GM12878 (cell line): ENCODE measurements at regions not wholly inside any gene's neighbourhood (a gene's known extent, or its start where the extent isn't known, plus 50 kb on each side); places are given as distances from the start of the nearest gene placed in this dataset.
A peak's percentile ranks its signal among the peaks of the same experiment; 100 is the strongest.

ENCODE experiments used
- ATAC-seq: fragments of 200-7000 bp; cut with Tn5 transposase; 3 replicates; pipeline ENCODE4 v1.9.1; 2020; ENCODE audit warnings: mild to moderate bottlenecking, moderate library complexity
- BruUV-seq: library from RNA; stranded (reverse); fragments of 400-500 nt; replicated peaks from 2 replicates; lab custom pipeline; 2021; lab: Mats Ljungman, UMichigan
- CTCF ChIA-PET: fragments of 300-600 bp; sonication (Branson Sonifier 250); formaldehyde crosslinking; extraction: SDS; loops from one replicate; lab custom pipeline; 2021; ENCODE audit warnings: inconsistent platforms; lab: Yijun Ruan, JAX
- POLR2A ChIA-PET: fragments of 350-600 bp; formaldehyde crosslinking; extraction: SDS; loops from one replicate; lab custom pipeline; 2021; ENCODE audit warnings: inconsistent platforms; lab: Charles Lee
- RAD21 ChIA-PET: fragments of 300-600 bp; sonication (Branson Sonifier 250); formaldehyde crosslinking; loops from one replicate; lab custom pipeline; 2023; ENCODE audit warnings: antibody characterized with exemption; ENCODE audit not compliant: unreplicated experiment; lab: Charles Lee
- SMC1A ChIA-PET: fragments of 300-600 bp; sonication (Branson Sonifier 250); formaldehyde crosslinking; loops from one replicate; lab custom pipeline; 2023; ENCODE audit not compliant: unreplicated experiment, uncharacterized antibody; lab: Charles Lee
- DNase-seq: peaks from one replicate; pipeline ENCODE4 v3.0.0-alpha.2; 2011; ENCODE audit warnings: low read depth, low spot score
- FAIRE-seq: peaks from 3 replicates; lab custom pipeline; 2011; peaks lifted over from hg19 to GRCh38; lab: Jason Lieb, UNC
- H2AFZ ChIP-seq: 2 replicates; pipeline ENCODE4 v1.6.0; 2011; ENCODE audit warnings: low read depth, low read length, control low read depth; ENCODE audit not compliant: control insufficient read depth
- H3K27ac ChIP-seq: 2 replicates; pipeline ENCODE4 v1.5.1; 2011; ENCODE audit warnings: control low read depth; ENCODE audit not compliant: control insufficient read depth, insufficient read depth
- H3K27me3 ChIP-seq, 2 experiments: replicated peaks in 1 of 2; 2 replicates each; pipeline versions ENCODE4 v1.6.0 to v1.6.1; 2011; ENCODE audit warnings: low read length in 1 of 2; ENCODE audit not compliant: control insufficient read depth in 2 of 2, insufficient read depth in 2 of 2
- H3K36me3 ChIP-seq, 2 experiments: 2 replicates each; pipeline ENCODE4 v1.5.1; 2011; ENCODE audit warnings: low read length in 1 of 2; ENCODE audit not compliant: control insufficient read depth in 2 of 2, insufficient read depth in 2 of 2
- H3K4me1 ChIP-seq: 2 replicates; pipeline ENCODE4 v1.6.1; 2011; ENCODE audit warnings: mild to moderate bottlenecking, low read length, moderate library complexity, mixed read lengths; ENCODE audit not compliant: control insufficient read depth, insufficient read depth
- H3K4me2 ChIP-seq: 2 replicates; pipeline ENCODE4 v1.6.0; 2011; ENCODE audit warnings: control low read depth; ENCODE audit not compliant: control insufficient read depth, insufficient read depth
- H3K4me3 ChIP-seq: fragments of 200-600 bp; sonication (generic); 2 replicates; pipeline ENCODE4 v1.5.1; 2016
- H3K79me2 ChIP-seq: 2 replicates; pipeline ENCODE4 v1.6.0; 2011; ENCODE audit warnings: low read length; ENCODE audit not compliant: control insufficient read depth, insufficient read depth
- H3K9ac ChIP-seq: 2 replicates; pipeline ENCODE4 v1.8.0; 2011; ENCODE audit warnings: low read length, control low read depth, mixed read lengths; ENCODE audit not compliant: control insufficient read depth, insufficient read depth
- H3K9me3 ChIP-seq: replicated peaks from 3 replicates; pipeline ENCODE4 v1.5.1; 2011; ENCODE audit warnings: mild to moderate bottlenecking, low read length; ENCODE audit not compliant: control insufficient read depth, insufficient read depth
- H4K20me1 ChIP-seq: 2 replicates; pipeline ENCODE4 v1.6.0; 2011; ENCODE audit not compliant: control insufficient read depth, insufficient read depth
- MEF2A ChIP-seq: IDR thresholded peaks from 2 replicates; pipeline ENCODE4 v1.6.1; 2011; ENCODE audit warnings: low read depth, mild to moderate bottlenecking, low read length, moderate library complexity; ENCODE audit not compliant: insufficient read depth
- NFIC ChIP-seq: IDR thresholded peaks from 2 replicates; pipeline ENCODE4 v1.6.1; 2012; ENCODE audit warnings: low read depth, mild to moderate bottlenecking, inconsistent platforms, low read length, moderate library complexity
- NR2C2 ChIP-seq: IDR thresholded peaks from 2 replicates; pipeline ENCODE4 v1.6.1; 2011; ENCODE audit warnings: borderline replicate concordance, low read depth; ENCODE audit not compliant: control insufficient read depth, insufficient read length
- STAT3 ChIP-seq: IDR thresholded peaks from 2 replicates; pipeline ENCODE4 v1.6.1; 2011; ENCODE audit warnings: low read depth, low read length, improper control_type of control experiment
- ZSCAN29 ChIP-seq: fragments of 450-650 bp; IDR thresholded peaks from 2 replicates; pipeline ENCODE4 v1.6.1; 2017; ENCODE audit warnings: mild to moderate bottlenecking, moderate library complexity
- WGBS: methylation state at CpG from one replicate; pipeline ENCODE4 v1.1.6; 2016; ENCODE audit warnings: low lambda C conversion rate; ENCODE audit not compliant: insufficient replicate concordance, insufficient coverage; ENCODE audit errors: missing lambda C conversion rate; 5-methylcytosine and 5-hydroxymethylcytosine counted together
- in situ Hi-C: fragments of 300-500 bp; cut with MboI; formaldehyde crosslinking; loops from 9 replicates; pipeline ENCODE4 v1.14.3; 2018; ENCODE audit warnings: mixed read lengths
- intact Hi-C: fragments of 100-400 bp; cut with micrococcal nuclease; formaldehyde crosslinking; loops from one replicate; pipeline ENCODE4 v1.14.2; 2022; ENCODE audit not compliant: unreplicated experiment
- TF ChIP-seq, protein P1 (sequence below): fragments of 450-650 bp; IDR thresholded peaks from 2 replicates; pipeline ENCODE4 v1.6.1; 2016; ENCODE audit warnings: mild to moderate bottlenecking
- TF ChIP-seq, protein P2 (sequence below), 3 experiments: IDR thresholded peaks in 2 of 3; conservative IDR thresholded peaks in 1 of 3; 2 replicates each; pipeline ENCODE4 v1.5.1; 2011; ENCODE audit warnings: low read depth in 3 of 3, low read length in 3 of 3, mild to moderate bottlenecking in 3 of 3, control low read depth in 2 of 3, moderate library complexity in 2 of 3, inconsistent platforms in 1 of 3, mixed read lengths in 1 of 3; ENCODE audit not compliant: control insufficient read depth in 2 of 3, insufficient read depth in 1 of 3; ENCODE audit errors: extremely low read depth in 1 of 3

DNA sequence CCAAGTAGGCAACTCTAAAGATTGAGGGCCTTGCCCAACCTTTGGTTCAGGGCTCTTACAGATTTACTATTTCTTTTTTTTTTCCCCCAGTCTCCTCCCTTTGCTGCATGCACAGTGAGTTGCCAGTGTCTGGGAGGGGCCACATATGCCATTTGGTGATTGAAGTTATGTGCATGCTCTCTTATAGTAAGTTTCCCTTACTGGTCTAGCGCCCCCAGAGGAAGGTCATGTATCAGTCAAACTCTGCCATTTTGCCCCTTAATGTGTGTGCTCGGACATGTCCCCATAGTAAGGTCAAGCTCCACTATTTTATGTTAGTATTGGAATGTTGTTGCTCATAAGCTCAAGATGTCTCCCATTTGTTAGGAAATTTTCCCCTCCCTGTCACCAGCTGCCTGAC lies 1138.0 kb upstream of the SLC10A2 start:
- Histone ChIP-seq H3K4me3 (no peak overlapping the region), H3K36me3 (no peaks in the 10 kb centered on the region)

DNA sequence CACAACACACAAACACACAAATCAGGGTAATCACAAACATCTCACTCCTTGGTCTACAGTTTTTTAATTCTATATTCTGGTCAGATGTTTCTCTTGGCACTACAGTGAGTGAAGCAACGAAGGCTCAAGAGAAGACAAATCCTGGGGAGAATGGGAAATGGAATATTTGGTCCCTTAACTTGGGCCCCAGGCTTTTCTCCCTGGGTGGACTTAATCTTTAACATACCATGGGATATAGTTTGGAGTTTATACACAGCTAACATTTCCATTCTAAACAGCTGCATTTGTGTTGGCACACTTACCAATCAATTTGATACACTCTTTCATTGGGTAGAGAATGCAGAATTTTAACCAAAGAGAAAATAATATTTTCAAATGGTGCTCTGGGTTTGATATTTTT lies 1132.6 kb upstream of the SLC10A2 start:
- DNase-seq (no peak), FAIRE-seq (no peak), ATAC-seq (no peak)
- H3K27ac ChIP-seq = no peak overlapping the region
- ChIA-PET SMC1A (interaction anchor here (0.6 kb wide), 1 partner anchor 42 kb away, joined by 3 read pairs; no protein-coding TSS in a partner anchor), POLR2A (no interaction called here), CTCF (interaction anchor here (0.7 kb wide), 1 partner anchor 12 kb away, joined by 3 read pairs; no protein-coding TSS in a partner anchor), RAD21 (no interaction called here)
- BruUV-seq = no TSS peak
- H3K4me2 ChIP-seq = no peak overlapping the region
- no peaks in the 10 kb centered on the region for H3K9me3 ChIP-seq
- H3K4me3 ChIP-seq = no peak overlapping the region
- H4K20me1 ChIP-seq = no peaks in the 10 kb centered on the region
- no peaks in the 10 kb centered on the region for H3K36me3 ChIP-seq
- in situ Hi-C loops = no loop called here
- no peak overlapping the region for H3K9ac ChIP-seq
- no peaks in the 10 kb centered on the region for H3K27me3 ChIP-seq
- TF ChIP-seq, protein P1, sequence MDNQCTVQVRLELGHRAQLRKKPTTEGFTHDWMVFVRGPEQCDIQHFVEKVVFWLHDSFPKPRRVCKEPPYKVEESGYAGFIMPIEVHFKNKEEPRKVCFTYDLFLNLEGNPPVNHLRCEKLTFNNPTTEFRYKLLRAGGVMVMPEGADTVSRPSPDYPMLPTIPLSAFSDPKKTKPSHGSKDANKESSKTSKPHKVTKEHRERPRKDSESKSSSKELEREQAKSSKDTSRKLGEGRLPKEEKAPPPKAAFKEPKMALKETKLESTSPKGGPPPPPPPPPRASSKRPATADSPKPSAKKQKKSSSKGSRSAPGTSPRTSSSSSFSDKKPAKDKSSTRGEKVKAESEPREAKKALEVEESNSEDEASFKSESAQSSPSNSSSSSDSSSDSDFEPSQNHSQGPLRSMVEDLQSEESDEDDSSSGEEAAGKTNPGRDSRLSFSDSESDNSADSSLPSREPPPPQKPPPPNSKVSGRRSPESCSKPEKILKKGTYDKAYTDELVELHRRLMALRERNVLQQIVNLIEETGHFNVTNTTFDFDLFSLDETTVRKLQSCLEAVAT = no peak
- no peak for TF ChIP-seq NR2C2
- no peak for TF ChIP-seq NFIC
- no peak for TF ChIP-seq STAT3
- TF ChIP-seq MEF2A = no peak
- H3K79me2 ChIP-seq = no peaks in the 10 kb centered on the region
- 0% methylated on average over 1 of the region's 1 CpG for WGBS
- intact Hi-C loops = no loop called here
- H3K4me1 ChIP-seq = no peaks in the 10 kb centered on the region
- no peak overlapping the region for H2AFZ ChIP-seq

More for the DNA sequence above, 1138.0 kb upstream of the SLC10A2 start:
- Histone ChIP-seq H3K27me3 (no peaks in the 10 kb centered on the region), H3K9me3 (no peaks in the 10 kb centered on the region), H3K27ac (no peak overlapping the region), H3K4me2 (no peak overlapping the region), H4K20me1 (no peaks in the 10 kb centered on the region), H3K4me1 (no peaks in the 10 kb centered on the region), H2AFZ (no peak overlapping the region), H3K79me2 (no peaks in the 10 kb centered on the region), H3K9ac (no peak overlapping the region)
- RAD21 ChIA-PET = no interaction called here
- FAIRE-seq (no peak), DNase-seq (no peak), ATAC-seq (no peak)
- CTCF ChIA-PET = no interaction called here
- in situ Hi-C loops = no loop called here
- TF ChIP-seq ZSCAN29 = no peak
- TF ChIP-seq, protein P2, sequence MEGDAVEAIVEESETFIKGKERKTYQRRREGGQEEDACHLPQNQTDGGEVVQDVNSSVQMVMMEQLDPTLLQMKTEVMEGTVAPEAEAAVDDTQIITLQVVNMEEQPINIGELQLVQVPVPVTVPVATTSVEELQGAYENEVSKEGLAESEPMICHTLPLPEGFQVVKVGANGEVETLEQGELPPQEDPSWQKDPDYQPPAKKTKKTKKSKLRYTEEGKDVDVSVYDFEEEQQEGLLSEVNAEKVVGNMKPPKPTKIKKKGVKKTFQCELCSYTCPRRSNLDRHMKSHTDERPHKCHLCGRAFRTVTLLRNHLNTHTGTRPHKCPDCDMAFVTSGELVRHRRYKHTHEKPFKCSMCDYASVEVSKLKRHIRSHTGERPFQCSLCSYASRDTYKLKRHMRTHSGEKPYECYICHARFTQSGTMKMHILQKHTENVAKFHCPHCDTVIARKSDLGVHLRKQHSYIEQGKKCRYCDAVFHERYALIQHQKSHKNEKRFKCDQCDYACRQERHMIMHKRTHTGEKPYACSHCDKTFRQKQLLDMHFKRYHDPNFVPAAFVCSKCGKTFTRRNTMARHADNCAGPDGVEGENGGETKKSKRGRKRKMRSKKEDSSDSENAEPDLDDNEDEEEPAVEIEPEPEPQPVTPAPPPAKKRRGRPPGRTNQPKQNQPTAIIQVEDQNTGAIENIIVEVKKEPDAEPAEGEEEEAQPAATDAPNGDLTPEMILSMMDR (IDR thresholded peaks at IDR 0.05 in 2 of 3, conservative IDR thresholded peaks at IDR 0.05 in 1 of 3; ENCODE audit: control insufficient read depth in 2 of 3, extremely low read depth in 1 of 3, insufficient read depth in 1 of 3, low read depth in 3 of 3, low read length in 3 of 3) = peak in 2 of 3 experiments; percentile 18 to 24; a peak in 2 of 6 replicates
- POLR2A ChIA-PET = no interaction called here
- SMC1A ChIA-PET = no interaction called here
- intact Hi-C loops = no loop called here
- no TSS peak for BruUV-seq
- WGBS = 0% methylated on average over 2 of the region's 2 CpGs
